Uterus (tissue), 2 donors: ENCODE measurements at regions not wholly inside any gene's neighbourhood (a gene's known extent, or its start where the extent isn't known, plus 50 kb on each side); places are given as distances from the start of the nearest gene placed in this dataset.

ENCODE experiments used
- CTCF ChIP-seq, 4 experiments: fragments of 200-600 bp in 2 of 4; fragments of 450-650 bp in 2 of 4; sonication (generic) in 2 of 4; IDR thresholded peaks; one replicate each; pipeline ENCODE4 v1.5.1; 2016 to 2019; ENCODE audit warnings: antibody characterized with exemption in 4 of 4, mild to moderate bottlenecking in 2 of 4, moderate library complexity in 1 of 4
- POLR2A ChIP-seq, 2 donors: fragments of 450-650 bp; IDR thresholded peaks; one replicate each; pipeline ENCODE4 v1.6.1; 2016; ENCODE audit warnings: antibody characterized with exemption in 2 of 2, mild to moderate bottlenecking in 1 of 2, moderate library complexity in 1 of 2

GRCh38 chr4:36439556-36439955 lies 158.1 kb downstream of the DTHD1 start:
- TF ChIP-seq CTCF (IDR thresholded peaks at IDR 0.05) (no peak), POLR2A (IDR thresholded peaks at IDR 0.05) (no peak)
